WTC11 (cell line): ENCODE measurements at regions not wholly inside any gene's neighbourhood (a gene's known extent, or its start where the extent isn't known, plus 50 kb on each side); places are given as distances from the start of the nearest gene placed in this dataset.

ENCODE experiments used
- ATAC-seq: fragments of 200-7000 bp; cut with Tn5 transposase; 2 replicates; pipeline ENCODE4 v1.10.0; 2021; ENCODE audit warnings: mild to moderate bottlenecking, moderate library complexity
- CTCF ChIA-PET: fragments of 300-600 bp; sonication (Branson Sonifier 250); formaldehyde crosslinking; loops from one replicate; lab custom pipeline; 2021; ENCODE audit warnings: antibody characterized with exemption; lab: Charles Lee
- POLR2A ChIA-PET: fragments of 350-600 bp; sonication (Branson Sonifier 250); formaldehyde crosslinking; loops from one replicate; lab custom pipeline; 2021; ENCODE audit warnings: antibody characterized with exemption; lab: Charles Lee
- DNase-seq: peaks from one replicate; pipeline ENCODE4 v3.0.0; 2021; ENCODE audit warnings: low spot score
- H3K27ac Mint-ChIP-seq: 2 replicates; pipeline ENCODE4 v1.8.0; 2021; ENCODE audit warnings: mixed read lengths
- H3K27me3 Mint-ChIP-seq: 2 replicates; pipeline ENCODE4 v1.8.0; 2021; ENCODE audit warnings: low read depth, mild to moderate bottlenecking, moderate library complexity, mixed read lengths
- H3K36me3 Mint-ChIP-seq: 2 replicates; pipeline ENCODE4 v1.8.0; 2021; ENCODE audit warnings: mixed read lengths
- H3K4me1 Mint-ChIP-seq: 2 replicates; pipeline ENCODE4 v1.8.0; 2022; ENCODE audit warnings: mixed read lengths
- H3K4me3 Mint-ChIP-seq: 2 replicates; pipeline ENCODE4 v1.8.0; 2021; ENCODE audit warnings: mild to moderate bottlenecking, moderate library complexity, mixed read lengths
- H3K9me3 Mint-ChIP-seq: 2 replicates; pipeline ENCODE4 v1.8.0; 2021; ENCODE audit warnings: mixed read lengths
- ETV6 ChIP-seq: sonication (generic); formaldehyde crosslinking; IDR thresholded peaks from 2 replicates; pipeline ENCODE4 v1.8.1; 2022; ENCODE audit warnings: mild to moderate bottlenecking, missing genetic modification reagents
- FOXJ3 ChIP-seq: sonication (generic); formaldehyde crosslinking; IDR thresholded peaks from 2 replicates; pipeline ENCODE4 v1.9.0; 2021; ENCODE audit warnings: missing genetic modification reagents, mild to moderate bottlenecking, borderline replicate concordance
- HMGA2 ChIP-seq: fragments of 250-450 bp; sonication (Bioruptor Pico); IDR thresholded peaks from 2 replicates; pipeline ENCODE4 v1.4.0; 2021; ENCODE audit warnings: mild to moderate bottlenecking, moderate library complexity
- JUN ChIP-seq: sonication (generic); formaldehyde crosslinking; IDR thresholded peaks from 2 replicates; pipeline ENCODE4 v1.8.0; 2023; ENCODE audit warnings: mild to moderate bottlenecking, missing genetic modification reagents
- KAT7 ChIP-seq: sonication (generic); formaldehyde crosslinking; IDR thresholded peaks from 2 replicates; pipeline ENCODE4 v1.8.1; 2023; ENCODE audit warnings: missing genetic modification reagents, mild to moderate bottlenecking, borderline replicate concordance
- NFE2L1 ChIP-seq: sonication (generic); formaldehyde crosslinking; IDR thresholded peaks from 2 replicates; pipeline ENCODE4 v1.8.1; 2023; ENCODE audit warnings: missing genetic modification reagents
- NR3C1 ChIP-seq: sonication (generic); formaldehyde crosslinking; conservative IDR thresholded peaks from 2 replicates; pipeline ENCODE4 v1.8.1; 2023; ENCODE audit warnings: low read depth, mild to moderate bottlenecking, missing genetic modification reagents
- PRRX2 ChIP-seq: fragments of 250-450 bp; sonication (Bioruptor Pico); IDR thresholded peaks from 2 replicates; pipeline ENCODE4 v1.8.0; 2021; ENCODE audit warnings: mild to moderate bottlenecking
- SOX15 ChIP-seq: fragments of 250-450 bp; sonication (Bioruptor Pico); IDR thresholded peaks from 2 replicates; pipeline ENCODE4 v1.9.0; 2021; ENCODE audit warnings: mild to moderate bottlenecking
- ZNF219 ChIP-seq: sonication (generic); formaldehyde crosslinking; IDR thresholded peaks from 2 replicates; pipeline ENCODE4 v1.8.0; 2023; ENCODE audit warnings: missing genetic modification reagents, mild to moderate bottlenecking, borderline replicate concordance
- ZNF263 ChIP-seq: sonication (generic); formaldehyde crosslinking; IDR thresholded peaks from 2 replicates; pipeline ENCODE4 v1.8.1; 2022; ENCODE audit warnings: low read depth, mild to moderate bottlenecking, moderate library complexity, missing genetic modification reagents
- ZNF317 ChIP-seq: sonication (generic); formaldehyde crosslinking; IDR thresholded peaks from 2 replicates; pipeline ENCODE4 v1.8.1; 2023; ENCODE audit warnings: low read depth, mild to moderate bottlenecking, moderate library complexity, missing genetic modification reagents, borderline replicate concordance
- TF ChIP-seq, protein P1 (sequence below): fragments of 250-450 bp; sonication (Bioruptor Pico); IDR thresholded peaks from 2 replicates; pipeline ENCODE4 v1.9.0; 2021; ENCODE audit warnings: moderate library complexity, mild to moderate bottlenecking, inconsistent platforms, borderline replicate concordance
- TF ChIP-seq, protein P2 (sequence below): sonication (generic); formaldehyde crosslinking; IDR thresholded peaks from 2 replicates; pipeline ENCODE4 v1.8.1; 2022; ENCODE audit warnings: mild to moderate bottlenecking, missing genetic modification reagents, moderate library complexity, borderline replicate concordance
- TF ChIP-seq, protein P3 (sequence below): sonication (generic); formaldehyde crosslinking; IDR thresholded peaks from 2 replicates; pipeline ENCODE4 v1.8.1; 2023; ENCODE audit warnings: mild to moderate bottlenecking, moderate library complexity, missing genetic modification reagents
- TF ChIP-seq, protein P4 (sequence below): fragments of 200-600 bp; IDR thresholded peaks from 2 replicates; pipeline ENCODE4 v1.8.0; 2022; ENCODE audit warnings: antibody characterized with exemption
- TF ChIP-seq, protein P5 (sequence below): sonication (generic); formaldehyde crosslinking; IDR thresholded peaks from 2 replicates; pipeline ENCODE4 v1.8.0; 2023; ENCODE audit warnings: missing genetic modification reagents, mild to moderate bottlenecking, borderline replicate concordance

DNA sequence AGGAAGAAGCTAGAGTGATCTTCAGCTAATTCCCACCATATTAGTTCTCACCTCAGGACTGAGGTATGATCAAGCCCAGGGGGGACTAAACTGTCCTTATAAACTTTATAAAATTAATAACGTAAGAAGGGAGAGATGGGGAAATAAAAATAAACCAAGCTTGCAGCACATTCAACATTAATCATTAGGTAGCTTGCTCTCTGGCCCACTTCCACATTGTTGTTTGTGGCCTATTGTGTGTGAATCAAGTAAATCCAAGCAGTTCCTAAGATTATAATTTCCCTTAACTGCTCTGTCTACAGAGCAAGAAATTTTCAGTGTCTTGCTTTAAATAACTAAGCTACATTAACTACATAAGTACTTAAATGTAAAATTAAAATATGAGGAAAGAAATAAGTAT, 131.3 kb upstream of the ABCA1 start (continued):
- TF ChIP-seq PRRX2 (no peak), FOXJ3 (no peak), HMGA2 (CRISPR knock-in tag) (no peak), ZNF263 (CRISPR knock-in tag) (no peak), NR3C1 (CRISPR knock-in tag) (no peak), KAT7 (no peak), ZNF317 (CRISPR knock-in tag) (no peak), JUN (CRISPR knock-in tag) (no peak), SOX15 (no peak)
- TF ChIP-seq, protein P1, sequence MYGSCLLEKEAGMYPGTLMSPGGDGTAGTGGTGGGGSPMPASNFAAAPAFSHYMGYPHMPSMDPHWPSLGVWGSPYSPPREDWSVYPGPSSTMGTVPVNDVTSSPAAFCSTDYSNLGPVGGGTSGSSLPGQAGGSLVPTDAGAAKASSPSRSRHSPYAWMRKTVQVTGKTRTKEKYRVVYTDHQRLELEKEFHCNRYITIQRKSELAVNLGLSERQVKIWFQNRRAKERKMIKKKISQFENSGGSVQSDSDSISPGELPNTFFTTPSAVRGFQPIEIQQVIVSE (CRISPR knock-in tag) = no peak

GRCh38 chr9:105062222-105062855, 134.4 kb upstream of the ABCA1 start:
- peaks cover 8% of the 10 kb centered on the region for H3K4me1 Mint-ChIP-seq
- DNase-seq (no peak), ATAC-seq (no peak)
- TF ChIP-seq, protein P2, sequence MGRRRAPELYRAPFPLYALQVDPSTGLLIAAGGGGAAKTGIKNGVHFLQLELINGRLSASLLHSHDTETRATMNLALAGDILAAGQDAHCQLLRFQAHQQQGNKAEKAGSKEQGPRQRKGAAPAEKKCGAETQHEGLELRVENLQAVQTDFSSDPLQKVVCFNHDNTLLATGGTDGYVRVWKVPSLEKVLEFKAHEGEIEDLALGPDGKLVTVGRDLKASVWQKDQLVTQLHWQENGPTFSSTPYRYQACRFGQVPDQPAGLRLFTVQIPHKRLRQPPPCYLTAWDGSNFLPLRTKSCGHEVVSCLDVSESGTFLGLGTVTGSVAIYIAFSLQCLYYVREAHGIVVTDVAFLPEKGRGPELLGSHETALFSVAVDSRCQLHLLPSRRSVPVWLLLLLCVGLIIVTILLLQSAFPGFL (CRISPR knock-in tag) = no peak
- no peak for TF ChIP-seq NFE2L1
- TF ChIP-seq, protein P3, sequence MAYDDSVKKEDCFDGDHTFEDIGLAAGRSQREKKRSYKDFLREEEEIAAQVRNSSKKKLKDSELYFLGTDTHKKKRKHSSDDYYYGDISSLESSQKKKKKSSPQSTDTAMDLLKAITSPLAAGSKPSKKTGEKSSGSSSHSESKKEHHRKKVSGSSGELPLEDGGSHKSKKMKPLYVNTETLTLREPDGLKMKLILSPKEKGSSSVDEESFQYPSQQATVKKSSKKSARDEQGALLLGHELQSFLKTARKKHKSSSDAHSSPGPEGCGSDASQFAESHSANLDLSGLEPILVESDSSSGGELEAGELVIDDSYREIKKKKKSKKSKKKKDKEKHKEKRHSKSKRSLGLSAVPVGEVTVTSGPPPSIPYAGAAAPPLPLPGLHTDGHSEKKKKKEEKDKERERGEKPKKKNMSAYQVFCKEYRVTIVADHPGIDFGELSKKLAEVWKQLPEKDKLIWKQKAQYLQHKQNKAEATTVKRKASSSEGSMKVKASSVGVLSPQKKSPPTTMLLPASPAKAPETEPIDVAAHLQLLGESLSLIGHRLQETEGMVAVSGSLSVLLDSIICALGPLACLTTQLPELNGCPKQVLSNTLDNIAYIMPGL (CRISPR knock-in tag) = no peak
- TF ChIP-seq, protein P4, sequence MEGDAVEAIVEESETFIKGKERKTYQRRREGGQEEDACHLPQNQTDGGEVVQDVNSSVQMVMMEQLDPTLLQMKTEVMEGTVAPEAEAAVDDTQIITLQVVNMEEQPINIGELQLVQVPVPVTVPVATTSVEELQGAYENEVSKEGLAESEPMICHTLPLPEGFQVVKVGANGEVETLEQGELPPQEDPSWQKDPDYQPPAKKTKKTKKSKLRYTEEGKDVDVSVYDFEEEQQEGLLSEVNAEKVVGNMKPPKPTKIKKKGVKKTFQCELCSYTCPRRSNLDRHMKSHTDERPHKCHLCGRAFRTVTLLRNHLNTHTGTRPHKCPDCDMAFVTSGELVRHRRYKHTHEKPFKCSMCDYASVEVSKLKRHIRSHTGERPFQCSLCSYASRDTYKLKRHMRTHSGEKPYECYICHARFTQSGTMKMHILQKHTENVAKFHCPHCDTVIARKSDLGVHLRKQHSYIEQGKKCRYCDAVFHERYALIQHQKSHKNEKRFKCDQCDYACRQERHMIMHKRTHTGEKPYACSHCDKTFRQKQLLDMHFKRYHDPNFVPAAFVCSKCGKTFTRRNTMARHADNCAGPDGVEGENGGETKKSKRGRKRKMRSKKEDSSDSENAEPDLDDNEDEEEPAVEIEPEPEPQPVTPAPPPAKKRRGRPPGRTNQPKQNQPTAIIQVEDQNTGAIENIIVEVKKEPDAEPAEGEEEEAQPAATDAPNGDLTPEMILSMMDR = no peak
- TF ChIP-seq, protein P5, sequence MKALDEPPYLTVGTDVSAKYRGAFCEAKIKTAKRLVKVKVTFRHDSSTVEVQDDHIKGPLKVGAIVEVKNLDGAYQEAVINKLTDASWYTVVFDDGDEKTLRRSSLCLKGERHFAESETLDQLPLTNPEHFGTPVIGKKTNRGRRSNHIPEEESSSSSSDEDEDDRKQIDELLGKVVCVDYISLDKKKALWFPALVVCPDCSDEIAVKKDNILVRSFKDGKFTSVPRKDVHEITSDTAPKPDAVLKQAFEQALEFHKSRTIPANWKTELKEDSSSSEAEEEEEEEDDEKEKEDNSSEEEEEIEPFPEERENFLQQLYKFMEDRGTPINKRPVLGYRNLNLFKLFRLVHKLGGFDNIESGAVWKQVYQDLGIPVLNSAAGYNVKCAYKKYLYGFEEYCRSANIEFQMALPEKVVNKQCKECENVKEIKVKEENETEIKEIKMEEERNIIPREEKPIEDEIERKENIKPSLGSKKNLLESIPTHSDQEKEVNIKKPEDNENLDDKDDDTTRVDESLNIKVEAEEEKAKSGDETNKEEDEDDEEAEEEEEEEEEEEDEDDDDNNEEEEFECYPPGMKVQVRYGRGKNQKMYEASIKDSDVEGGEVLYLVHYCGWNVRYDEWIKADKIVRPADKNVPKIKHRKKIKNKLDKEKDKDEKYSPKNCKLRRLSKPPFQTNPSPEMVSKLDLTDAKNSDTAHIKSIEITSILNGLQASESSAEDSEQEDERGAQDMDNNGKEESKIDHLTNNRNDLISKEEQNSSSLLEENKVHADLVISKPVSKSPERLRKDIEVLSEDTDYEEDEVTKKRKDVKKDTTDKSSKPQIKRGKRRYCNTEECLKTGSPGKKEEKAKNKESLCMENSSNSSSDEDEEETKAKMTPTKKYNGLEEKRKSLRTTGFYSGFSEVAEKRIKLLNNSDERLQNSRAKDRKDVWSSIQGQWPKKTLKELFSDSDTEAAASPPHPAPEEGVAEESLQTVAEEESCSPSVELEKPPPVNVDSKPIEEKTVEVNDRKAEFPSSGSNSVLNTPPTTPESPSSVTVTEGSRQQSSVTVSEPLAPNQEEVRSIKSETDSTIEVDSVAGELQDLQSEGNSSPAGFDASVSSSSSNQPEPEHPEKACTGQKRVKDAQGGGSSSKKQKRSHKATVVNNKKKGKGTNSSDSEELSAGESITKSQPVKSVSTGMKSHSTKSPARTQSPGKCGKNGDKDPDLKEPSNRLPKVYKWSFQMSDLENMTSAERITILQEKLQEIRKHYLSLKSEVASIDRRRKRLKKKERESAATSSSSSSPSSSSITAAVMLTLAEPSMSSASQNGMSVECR (CRISPR knock-in tag) = no peak
- no peak for TF ChIP-seq ETV6 (CRISPR knock-in tag)
- TF ChIP-seq ZNF219 = no peak
- POLR2A ChIA-PET = no interaction called here
- peaks cover 9% of the 10 kb centered on the region for H3K9me3 Mint-ChIP-seq
- CTCF ChIA-PET = no interaction called here
- H3K4me3 Mint-ChIP-seq = no peak overlapping the region
- H3K27me3 Mint-ChIP-seq = peaks cover 3% of the 10 kb centered on the region; the same call in 1 of the 2 replicates
- H3K27ac Mint-ChIP-seq = no peak overlapping the region
- no peaks in the 10 kb centered on the region; the same call in 1 of the 2 replicates for H3K36me3 Mint-ChIP-seq
